HG02970 (cell line): ENCODE measurements at regions not wholly inside any gene's neighbourhood (a gene's known extent, or its start where the extent isn't known, plus 50 kb on each side); places are given as distances from the start of the nearest gene placed in this dataset.

Source experiments
- ATAC-seq: cut with Tn5 transposase; IDR thresholded peaks from one replicate; pipeline ENCODE4 v1.9.1; 2021; ENCODE audit warnings: mild to moderate bottlenecking, moderate library complexity, moderate number of reproducible peaks; ENCODE audit not compliant: unreplicated experiment, low FRiP score

- ATAC-seq, result no peak
These were observed 560.0 kb upstream of the KCNMB2 start for GRCh38 chr3:177976241-177976640.

GRCh38 chr3:177976866-177977265 lies 559.4 kb upstream of the KCNMB2 start:
- ATAC-seq, result no peak

- ATAC-seq, result no peak
These were observed 558.7 kb upstream of the KCNMB2 start for GRCh38 chr3:177977381-177978158.

- no peak for ATAC-seq
These were observed 557.3 kb upstream of the KCNMB2 start for GRCh38 chr3:177978946-177979345.

GRCh38 chr3:177979703-177980102 lies 556.5 kb upstream of the KCNMB2 start:
- no peak for ATAC-seq

GRCh38 chr3:177981576-177981975 lies 554.7 kb upstream of the KCNMB2 start:
- no peak for ATAC-seq

GRCh38 chr3:177982034-177982433 lies 554.2 kb upstream of the KCNMB2 start:
- ATAC-seq, result no peak

- no peak for ATAC-seq
These were observed 552.9 kb upstream of the KCNMB2 start for GRCh38 chr3:177983320-177983719.

- no peak for ATAC-seq
These were observed 543.0 kb upstream of the KCNMB2 start for GRCh38 chr3:177992993-177993970.

- ATAC-seq, result no peak
These were observed 541.3 kb upstream of the KCNMB2 start for GRCh38 chr3:177994976-177995375.

- no peak for ATAC-seq
These were observed 540.7 kb upstream of the KCNMB2 start for GRCh38 chr3:177995381-177996085.

GRCh38 chr3:178001670-178002101 lies 534.5 kb upstream of the KCNMB2 start:
- peak; percentile 86 for ATAC-seq

- no peak for ATAC-seq
These were observed 534.1 kb upstream of the KCNMB2 start for GRCh38 chr3:178002113-178002512.

GRCh38 chr3:178003756-178004155 lies 532.5 kb upstream of the KCNMB2 start:
- no peak for ATAC-seq

GRCh38 chr3:178005961-178006360 lies 530.3 kb upstream of the KCNMB2 start:
- no peak for ATAC-seq

- no peak for ATAC-seq
These were observed 525.9 kb upstream of the KCNMB2 start for GRCh38 chr3:178010306-178010705.

- ATAC-seq, result no peak
These were observed 516.6 kb upstream of the KCNMB2 start for GRCh38 chr3:178019645-178020044.

GRCh38 chr3:178022599-178022998 lies 513.6 kb upstream of the KCNMB2 start:
- no peak for ATAC-seq

- ATAC-seq, result no peak
These were observed 507.3 kb upstream of the KCNMB2 start for GRCh38 chr3:178028933-178029332.

GRCh38 chr3:178036451-178037144 lies 499.6 kb upstream of the KCNMB2 start:
- ATAC-seq, result no peak
